ENCODE measurements at regions not wholly inside any gene's neighbourhood (a gene's known extent, or its start where the extent isn't known, plus 50 kb on each side); places are given as distances from the start of the nearest gene placed in this dataset.

GRCh38 chr5:121171834-121172233 is 679.8 kb upstream of the FTMT start:
- no peaks in the 10 kb centered on the region for H3K4me1 ChIP-seq
- H3K4me3 ChIP-seq: no peak overlapping the region
- DNase-seq (no peak), ATAC-seq (no peak)
- no peaks in the 10 kb centered on the region for H3K27me3 ChIP-seq
- no peaks in the 10 kb centered on the region for H3K36me3 ChIP-seq
- TF ChIP-seq POLR2A (IDR thresholded peaks at IDR 0.05): no peak
- TF ChIP-seq CTCF (IDR thresholded peaks at IDR 0.05): no peak
- intact Hi-C loops (cut with DNase I): no loop called here
- 49 to 59% (median 56%) methylated on average over 2 of the region's 2 CpGs for WGBS, 4 donors
- H3K9me3 ChIP-seq: peaks cover 0 to 5% (median 0%) of the 10 kb centered on the region in 12 donors
- H3K27ac ChIP-seq: no peak overlapping the region

- TF ChIP-seq POLR2A (IDR thresholded peaks at IDR 0.05) (no peak), CTCF (IDR thresholded peaks at IDR 0.05) (no peak)
- intact Hi-C loops (cut with DNase I): no loop called here
- H3K4me1 ChIP-seq: no peaks in the 10 kb centered on the region
- no peaks in the 10 kb centered on the region for H3K27me3 ChIP-seq
- WGBS, 4 donors: 25 to 40% (median 35%) methylated on average over 1 of the region's 1 CpG
- H3K36me3 ChIP-seq: no peaks in the 10 kb centered on the region
- ATAC-seq (no peak), DNase-seq (no peak)
- no peak overlapping the region for H3K4me3 ChIP-seq
- H3K27ac ChIP-seq: no peak overlapping the region
- no peaks in the 10 kb centered on the region for H3K9me3 ChIP-seq
Observed at GRCh38 chr5:121174351-121174750, 677.3 kb upstream of the FTMT start.

- H3K27ac ChIP-seq: no peak overlapping the region
- H3K4me3 ChIP-seq: no peak overlapping the region
- no peaks in the 10 kb centered on the region for H3K27me3 ChIP-seq
- H3K36me3 ChIP-seq: no peaks in the 10 kb centered on the region
- DNase-seq: no peak
- intact Hi-C loops (cut with DNase I): no loop called here
- WGBS, 4 donors: 77 to 82% (median 79%) methylated on average over 3 of the region's 3 CpGs
- H3K9me3 ChIP-seq: no peaks in the 10 kb centered on the region
- ATAC-seq: no peak
- no peaks in the 10 kb centered on the region for H3K4me1 ChIP-seq
- TF ChIP-seq CTCF (IDR thresholded peaks at IDR 0.05): no peak
- no peak for TF ChIP-seq POLR2A (IDR thresholded peaks at IDR 0.05)
Observed at GRCh38 chr5:121175986-121176385, 675.7 kb upstream of the FTMT start.

GRCh38 chr5:121182788-121183490 is 668.7 kb upstream of the FTMT start:
- no peak for ATAC-seq
- H3K36me3 ChIP-seq: no peaks in the 10 kb centered on the region
- no peak overlapping the region for H3K27ac ChIP-seq
- TF ChIP-seq POLR2A (IDR thresholded peaks at IDR 0.05): no peak
- no peak for TF ChIP-seq CTCF (IDR thresholded peaks at IDR 0.05)
- H3K4me3 ChIP-seq: no peak overlapping the region
- no peaks in the 10 kb centered on the region for H3K4me1 ChIP-seq
- H3K27me3 ChIP-seq: no peaks in the 10 kb centered on the region
- 64 to 75% (median 70%) methylated on average over 6 of the region's 6 CpGs for WGBS, 4 donors
- no peaks in the 10 kb centered on the region for H3K9me3 ChIP-seq
- no peak for DNase-seq
- intact Hi-C loops (cut with DNase I): no loop called here

All from heart left ventricle (tissue), 16 donors.